Muscle layer of colon (tissue), 2 donors: ENCODE measurements at regions not wholly inside any gene's neighbourhood (a gene's known extent, or its start where the extent isn't known, plus 50 kb on each side); places are given as distances from the start of the nearest gene placed in this dataset.

Experiments used
- H3K27ac ChIP-seq: one replicate; pipeline ENCODE4 v1.7.0; 2013; ENCODE audit warnings: low read depth, mild to moderate bottlenecking, low read length, moderate library complexity
- H3K27me3 ChIP-seq, 2 donors: one replicate each; pipeline ENCODE4 v1.7.0; 2013; ENCODE audit warnings: low read length in 2 of 2, mild to moderate bottlenecking in 2 of 2; ENCODE audit not compliant: insufficient read depth in 2 of 2, control insufficient read depth in 1 of 2
- H3K36me3 ChIP-seq: one replicate; pipeline ENCODE4 v1.7.0; 2013; ENCODE audit warnings: mild to moderate bottlenecking, low read length; ENCODE audit not compliant: insufficient read depth
- H3K4me1 ChIP-seq: one replicate; pipeline ENCODE4 v1.7.0; 2013; ENCODE audit warnings: mild to moderate bottlenecking, low read length; ENCODE audit not compliant: insufficient read depth
- H3K4me3 ChIP-seq, 2 donors: one replicate each; pipeline ENCODE4 v1.7.0; 2013; ENCODE audit warnings: low read length in 2 of 2, low read depth in 1 of 2, mild to moderate bottlenecking in 1 of 2, moderate library complexity in 1 of 2
- H3K9ac ChIP-seq: one replicate; pipeline ENCODE4 v1.7.0; 2013; ENCODE audit warnings: low read length
- H3K9me3 ChIP-seq: one replicate; pipeline ENCODE4 v1.7.0; 2013; ENCODE audit warnings: mild to moderate bottlenecking, low read length
- donor health status: abdominal sarcoma.
- donor health status: Adenocarcinoma of cecum.

DNA sequence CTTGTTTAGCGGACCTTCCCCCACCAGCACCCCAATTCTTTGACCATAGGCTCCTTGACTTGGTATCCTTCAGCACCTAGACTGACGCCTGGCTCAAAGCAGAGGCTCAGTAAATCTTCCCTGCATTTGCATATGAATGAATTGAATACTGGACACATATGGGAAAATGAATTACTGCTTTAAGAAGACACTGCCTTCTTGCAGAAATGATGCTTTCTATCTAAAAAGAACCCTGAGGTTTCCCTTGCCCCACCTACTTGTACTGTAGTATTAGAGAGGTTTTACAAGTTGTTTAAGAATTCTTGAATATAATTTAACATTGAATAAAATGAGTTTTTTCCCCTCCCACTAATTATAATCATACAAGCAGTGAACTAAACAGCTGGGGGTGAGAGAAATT, 190.7 kb downstream of the SAMD5 start:
- no peak overlapping the region for H3K27ac ChIP-seq
- no peaks in the 10 kb centered on the region for H3K36me3 ChIP-seq
- H3K4me3 ChIP-seq: no peak overlapping the region
- H3K27me3 ChIP-seq: no peaks in the 10 kb centered on the region
- H3K9ac ChIP-seq: no peak overlapping the region
- peaks cover 5% of the 10 kb centered on the region for H3K4me1 ChIP-seq
- H3K9me3 ChIP-seq: no peaks in the 10 kb centered on the region

GRCh38 chr6:147699637-147700036, 191.1 kb downstream of the SAMD5 start:
- Histone ChIP-seq H3K4me1 (peaks cover 5% of the 10 kb centered on the region), H3K9me3 (no peaks in the 10 kb centered on the region), H3K27ac (no peak overlapping the region), H3K4me3 (no peak overlapping the region), H3K36me3 (no peaks in the 10 kb centered on the region), H3K27me3 (no peaks in the 10 kb centered on the region), H3K9ac (no peak overlapping the region)

DNA sequence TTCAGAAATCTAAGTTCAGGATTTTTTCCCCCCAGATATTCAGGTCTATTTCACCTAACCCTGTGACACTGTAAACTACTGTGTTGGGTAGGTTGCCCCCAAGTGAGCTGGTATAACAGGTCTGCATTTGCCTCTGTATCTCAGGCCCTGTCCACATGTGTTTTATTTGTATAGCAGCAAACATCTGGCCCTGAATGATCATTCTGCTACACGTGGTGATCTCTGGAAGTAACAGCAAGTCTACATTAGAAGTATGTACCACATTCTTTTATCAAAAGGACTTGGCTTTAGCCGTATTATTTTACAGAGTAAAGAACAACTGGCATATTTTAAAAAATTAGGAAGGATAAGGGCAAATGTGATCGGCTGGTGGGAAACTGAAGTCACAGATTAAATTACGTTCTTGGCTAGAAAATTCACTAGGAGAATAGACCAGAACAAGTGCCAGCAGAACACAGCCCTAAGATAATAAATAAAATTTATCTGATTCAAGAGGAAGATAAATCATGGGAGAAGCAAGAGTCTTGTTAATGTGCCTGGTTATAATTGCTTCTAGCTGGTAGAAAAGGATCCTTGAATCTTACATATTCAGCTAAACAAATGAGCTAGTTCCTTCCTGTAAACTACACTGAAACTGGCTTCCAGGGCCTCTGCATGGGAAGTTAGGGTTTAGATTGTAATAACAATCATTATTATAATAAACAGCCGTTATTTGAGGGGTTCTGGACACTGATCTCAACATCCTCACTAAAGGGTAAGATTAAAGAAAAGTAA, 192.1 kb downstream of the SAMD5 start:
- no peaks in the 10 kb centered on the region for H3K36me3 ChIP-seq
- H3K9me3 ChIP-seq: no peaks in the 10 kb centered on the region
- no peak overlapping the region for H3K9ac ChIP-seq
- H3K27me3 ChIP-seq: no peaks in the 10 kb centered on the region
- H3K4me3 ChIP-seq: no peak overlapping the region
- peaks cover 5% of the 10 kb centered on the region for H3K4me1 ChIP-seq
- no peak overlapping the region for H3K27ac ChIP-seq

DNA sequence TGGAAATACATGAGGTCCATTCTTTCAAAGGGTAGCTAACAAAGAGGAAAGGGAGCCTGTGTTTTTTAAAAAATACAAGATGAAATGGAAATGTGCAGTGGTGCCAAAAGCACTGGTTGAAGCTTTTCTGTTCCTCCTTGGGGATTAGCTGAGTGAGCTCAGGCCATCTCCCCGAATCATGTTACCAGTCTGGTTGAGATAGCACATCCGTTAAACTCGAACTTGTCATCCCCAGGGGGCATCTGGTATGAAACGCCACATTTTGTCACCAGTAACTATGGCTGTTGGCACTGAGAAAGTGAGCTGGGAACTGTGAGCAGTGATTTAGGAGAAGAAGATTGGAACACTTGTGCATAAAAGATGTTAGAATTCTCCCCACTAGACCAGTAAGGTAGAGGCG, 196.2 kb downstream of the SAMD5 start:
- Histone ChIP-seq H3K9me3 (no peaks in the 10 kb centered on the region), H3K36me3 (no peaks in the 10 kb centered on the region), H3K27me3 (no peaks in the 10 kb centered on the region), H3K27ac (no peak overlapping the region), H3K4me1 (peaks cover 5% of the 10 kb centered on the region), H3K9ac (no peak overlapping the region), H3K4me3 (no peak overlapping the region)

GRCh38 chr6:147707524-147707923, 199.0 kb downstream of the SAMD5 start:
- no peaks in the 10 kb centered on the region for H3K4me1 ChIP-seq
- H3K9ac ChIP-seq: no peak overlapping the region
- H3K27me3 ChIP-seq: no peaks in the 10 kb centered on the region
- H3K36me3 ChIP-seq: no peaks in the 10 kb centered on the region
- H3K4me3 ChIP-seq: no peak overlapping the region
- H3K27ac ChIP-seq: no peak overlapping the region
- H3K9me3 ChIP-seq: peaks cover 3% of the 10 kb centered on the region

DNA sequence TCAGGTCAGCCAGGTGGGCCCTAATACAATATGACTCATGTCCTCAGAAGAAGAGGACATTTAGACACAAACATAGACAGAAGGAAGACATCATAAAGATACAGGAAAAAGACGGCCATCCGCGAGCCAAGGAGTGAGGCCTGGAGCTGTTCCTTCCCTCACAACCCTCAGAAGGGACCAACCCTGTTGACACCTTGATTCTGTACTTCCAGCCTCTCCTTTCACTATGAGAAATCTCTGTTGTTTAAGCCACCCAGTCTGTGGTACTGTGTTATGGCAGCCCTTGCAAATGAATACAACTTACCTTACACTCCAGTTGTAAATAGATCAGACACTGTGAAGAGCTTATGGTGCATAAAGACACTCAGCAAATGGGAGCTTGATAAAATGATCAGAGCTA, 199.7 kb downstream of the SAMD5 start:
- H3K9me3 ChIP-seq: peaks cover 5% of the 10 kb centered on the region
- no peak overlapping the region for H3K27ac ChIP-seq
- no peaks in the 10 kb centered on the region for H3K4me1 ChIP-seq
- H3K36me3 ChIP-seq: no peaks in the 10 kb centered on the region
- H3K27me3 ChIP-seq: no peaks in the 10 kb centered on the region
- H3K4me3 ChIP-seq: no peak overlapping the region
- no peak overlapping the region for H3K9ac ChIP-seq

- H3K27me3 ChIP-seq: no peaks in the 10 kb centered on the region
- peaks cover 5% of the 10 kb centered on the region for H3K9me3 ChIP-seq
- H3K4me3 ChIP-seq: no peak overlapping the region
- H3K36me3 ChIP-seq: no peaks in the 10 kb centered on the region
- no peak overlapping the region for H3K27ac ChIP-seq
- H3K4me1 ChIP-seq: no peaks in the 10 kb centered on the region
- no peak overlapping the region for H3K9ac ChIP-seq
Observed at GRCh38 chr6:147709396-147710272, 201.1 kb downstream of the SAMD5 start.

DNA sequence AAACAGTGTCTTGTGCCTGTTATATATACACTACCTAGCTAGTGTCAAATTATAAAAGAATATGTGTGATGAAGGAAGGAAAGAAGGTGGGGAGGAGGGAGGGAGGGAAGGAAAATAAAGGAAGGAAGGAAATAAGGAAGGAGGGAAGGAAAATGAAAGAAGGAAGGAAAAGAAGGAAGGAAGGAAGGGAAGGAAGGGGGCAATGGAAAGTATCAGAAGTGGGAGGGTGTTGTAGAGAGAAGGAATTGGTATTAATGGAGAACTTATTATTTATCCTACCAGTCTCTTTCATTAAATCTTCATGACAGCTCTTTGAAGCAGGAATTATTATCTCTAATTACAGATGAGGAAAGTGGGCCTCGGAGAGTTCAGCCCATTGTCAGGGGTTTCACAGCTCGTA, 202.4 kb downstream of the SAMD5 start:
- Histone ChIP-seq H3K4me3 (no peak overlapping the region), H3K9ac (no peak overlapping the region)

DNA sequence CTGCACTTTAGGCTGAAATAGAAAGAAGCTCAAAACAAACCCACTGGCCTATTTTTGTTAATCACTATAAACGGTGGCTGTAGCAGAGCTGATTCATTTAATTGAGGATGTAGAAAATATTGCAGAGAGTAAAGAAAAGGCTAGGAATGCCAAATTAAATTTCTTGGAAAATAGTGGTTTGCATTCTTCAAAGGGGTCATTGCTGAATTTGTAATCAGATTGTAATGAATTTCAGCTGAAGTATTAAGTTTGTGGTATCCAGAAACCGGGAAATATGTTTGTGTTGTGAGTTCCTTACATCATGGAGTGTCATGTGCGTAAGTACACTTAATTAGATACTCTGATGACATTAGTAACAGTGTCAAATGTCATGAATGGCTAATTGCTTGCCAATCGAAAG, 203.0 kb downstream of the SAMD5 start:
- no peaks in the 10 kb centered on the region for H3K4me1 ChIP-seq
- no peaks in the 10 kb centered on the region for H3K27me3 ChIP-seq
- no peak overlapping the region for H3K4me3 ChIP-seq
- no peak overlapping the region for H3K27ac ChIP-seq
- no peaks in the 10 kb centered on the region for H3K36me3 ChIP-seq
- H3K9ac ChIP-seq: no peak overlapping the region
- H3K9me3 ChIP-seq: peaks cover 5% of the 10 kb centered on the region

More for the DNA sequence above, 202.4 kb downstream of the SAMD5 start:
- Histone ChIP-seq H3K9me3 (peaks cover 5% of the 10 kb centered on the region), H3K27me3 (no peaks in the 10 kb centered on the region), H3K36me3 (no peaks in the 10 kb centered on the region), H3K27ac (no peak overlapping the region), H3K4me1 (no peaks in the 10 kb centered on the region)

GRCh38 chr6:147712841-147713240, 204.4 kb downstream of the SAMD5 start:
- Histone ChIP-seq H3K27ac (no peak overlapping the region), H3K4me3 (no peak overlapping the region)

GRCh38 chr6:147715035-147715434, 206.5 kb downstream of the SAMD5 start:
- Histone ChIP-seq H3K36me3 (no peaks in the 10 kb centered on the region), H3K4me3 (no peak overlapping the region), H3K9me3 (peaks cover 5% of the 10 kb centered on the region), H3K4me1 (no peaks in the 10 kb centered on the region), H3K27ac (no peak overlapping the region), H3K9ac (no peak overlapping the region), H3K27me3 (no peaks in the 10 kb centered on the region)

More at GRCh38 chr6:147712841-147713240, 204.4 kb downstream of the SAMD5 start:
- H3K27me3 ChIP-seq: no peaks in the 10 kb centered on the region
- H3K4me1 ChIP-seq: no peaks in the 10 kb centered on the region
- peaks cover 5% of the 10 kb centered on the region for H3K9me3 ChIP-seq
- no peak overlapping the region for H3K9ac ChIP-seq
- no peaks in the 10 kb centered on the region for H3K36me3 ChIP-seq
